ENCODE measurements at regions not wholly inside any gene's neighbourhood (a gene's known extent, or its start where the extent isn't known, plus 50 kb on each side); places are given as distances from the start of the nearest gene placed in this dataset.

GRCh38 chr15:77852241-77853007 lies 219.7 kb upstream of the LINGO1 start:
- H3K4me3 ChIP-seq (ENCODE audit: low read length) = no peak overlapping the region
- no peaks in the 10 kb centered on the region; the same call in 1 of the 2 replicates for H3K9me3 ChIP-seq (ENCODE audit: insufficient read depth, low read depth, low read length)
- no peak overlapping the region for H3K9ac ChIP-seq (ENCODE audit: low read depth, low read length)
- H3K27ac ChIP-seq (ENCODE audit: low read depth, low read length) = no peak overlapping the region
- WGBS = 90% methylated on average over 23 of the region's 23 CpGs
- no peaks in the 10 kb centered on the region for H3K4me1 ChIP-seq (ENCODE audit: insufficient read depth, low read length)
- H3K27me3 ChIP-seq (ENCODE audit: insufficient read depth, low read length) = no peaks in the 10 kb centered on the region
- no peaks in the 10 kb centered on the region for H3K36me3 ChIP-seq (ENCODE audit: insufficient read depth, low read length)

DNA sequence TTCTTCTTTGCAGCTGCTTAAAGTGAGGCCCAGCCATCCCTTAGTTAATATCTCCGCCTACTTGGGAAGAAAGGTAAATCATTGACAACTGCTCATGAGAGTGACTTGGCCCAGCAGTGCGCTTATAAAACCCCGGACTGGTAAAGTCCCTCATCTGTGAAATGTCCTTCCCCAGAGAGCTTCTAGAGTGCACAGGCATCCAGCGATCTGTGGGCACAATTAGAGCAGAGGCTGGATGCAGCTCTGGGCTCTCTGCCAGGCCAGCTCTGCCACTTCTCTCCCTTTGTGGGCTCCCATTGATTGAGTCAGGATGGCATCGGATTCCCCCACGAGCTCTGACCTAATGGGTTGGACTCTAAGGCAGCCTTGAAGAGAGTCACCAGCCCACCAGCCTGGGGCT lies 219.0 kb upstream of the LINGO1 start:
- no peak overlapping the region for H3K4me3 ChIP-seq (ENCODE audit: low read length)
- no peaks in the 10 kb centered on the region for H3K36me3 ChIP-seq (ENCODE audit: insufficient read depth, low read length)
- H3K27ac ChIP-seq (ENCODE audit: low read depth, low read length) = no peak overlapping the region
- no peaks in the 10 kb centered on the region; the same call in 1 of the 2 replicates for H3K9me3 ChIP-seq (ENCODE audit: insufficient read depth, low read depth, low read length)
- 89% methylated on average over 6 of the region's 6 CpGs for WGBS
- H3K9ac ChIP-seq (ENCODE audit: low read depth, low read length) = no peak overlapping the region
- H3K4me1 ChIP-seq (ENCODE audit: insufficient read depth, low read length) = no peaks in the 10 kb centered on the region
- no peaks in the 10 kb centered on the region for H3K27me3 ChIP-seq (ENCODE audit: insufficient read depth, low read length)

DNA sequence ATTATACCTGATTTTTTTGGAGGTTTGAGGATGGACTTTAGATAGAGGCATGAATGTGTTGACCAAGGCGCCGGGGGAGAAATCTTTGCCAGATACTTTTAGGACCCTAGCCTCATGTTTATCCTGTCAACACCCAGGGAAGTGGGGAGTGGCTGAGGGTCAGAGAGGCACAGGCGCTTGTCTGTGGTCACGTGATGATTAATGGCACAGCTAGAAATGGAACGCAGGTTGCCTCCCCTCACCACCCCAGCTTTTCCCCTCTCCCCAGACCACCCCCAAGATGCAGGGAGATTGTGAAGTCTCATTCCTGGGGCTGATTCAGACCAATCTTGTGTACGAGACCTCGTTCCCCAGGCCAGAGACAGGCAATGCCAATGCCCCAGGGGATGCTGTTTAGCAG lies 218.4 kb upstream of the LINGO1 start:
- peaks cover 2% of the 10 kb centered on the region for H3K9me3 ChIP-seq (ENCODE audit: insufficient read depth, low read depth, low read length)
- H3K27me3 ChIP-seq (ENCODE audit: insufficient read depth, low read length) = no peaks in the 10 kb centered on the region
- H3K4me1 ChIP-seq (ENCODE audit: insufficient read depth, low read length) = no peaks in the 10 kb centered on the region
- H3K27ac ChIP-seq (ENCODE audit: low read depth, low read length) = no peak overlapping the region
- no peak overlapping the region for H3K4me3 ChIP-seq (ENCODE audit: low read length)
- H3K36me3 ChIP-seq (ENCODE audit: insufficient read depth, low read length) = no peaks in the 10 kb centered on the region
- H3K9ac ChIP-seq (ENCODE audit: low read depth, low read length) = no peak overlapping the region
- WGBS = 94% methylated on average over 7 of the region's 7 CpGs

DNA sequence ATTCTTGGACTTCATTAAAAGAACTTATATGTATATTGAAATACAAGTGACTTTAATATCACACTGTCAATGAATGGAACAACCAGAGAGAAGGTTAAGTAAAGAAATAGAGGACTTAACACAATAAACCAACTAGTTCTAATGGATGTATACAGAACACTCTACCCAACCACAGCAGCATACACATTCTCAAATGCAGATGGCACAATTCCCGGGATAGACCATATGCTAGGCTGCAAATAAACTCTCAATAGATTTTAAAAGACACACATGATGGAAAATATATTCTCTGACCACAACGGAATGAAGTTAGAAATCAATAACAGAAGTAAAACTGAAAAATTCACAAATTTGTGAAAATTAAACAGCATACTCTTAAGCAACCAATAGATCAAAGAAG lies 214.3 kb upstream of the LINGO1 start:
- Histone ChIP-seq H3K4me1 (ENCODE audit: insufficient read depth, low read length) (no peaks in the 10 kb centered on the region), H3K27ac (ENCODE audit: low read depth, low read length) (no peak overlapping the region), H3K4me3 (ENCODE audit: low read length) (no peak overlapping the region), H3K9me3 (ENCODE audit: insufficient read depth, low read depth, low read length) (peaks cover 17% of the 10 kb centered on the region), H3K9ac (ENCODE audit: low read depth, low read length) (no peak overlapping the region), H3K27me3 (ENCODE audit: insufficient read depth, low read length) (no peaks in the 10 kb centered on the region), H3K36me3 (ENCODE audit: insufficient read depth, low read length) (no peaks in the 10 kb centered on the region)
- WGBS = 100% methylated on average over 2 of the region's 2 CpGs

GRCh38 chr15:77846360-77846759 lies 213.6 kb upstream of the LINGO1 start:
- WGBS = 64% methylated on average over 2 of the region's 2 CpGs
- Histone ChIP-seq H3K27me3 (ENCODE audit: insufficient read depth, low read length) (no peaks in the 10 kb centered on the region), H3K36me3 (ENCODE audit: insufficient read depth, low read length) (no peaks in the 10 kb centered on the region), H3K9ac (ENCODE audit: low read depth, low read length) (no peak overlapping the region), H3K9me3 (ENCODE audit: insufficient read depth, low read depth, low read length) (peaks cover 17% of the 10 kb centered on the region), H3K4me3 (ENCODE audit: low read length) (no peak overlapping the region), H3K4me1 (ENCODE audit: insufficient read depth, low read length) (no peaks in the 10 kb centered on the region), H3K27ac (ENCODE audit: low read depth, low read length) (no peak overlapping the region)

GRCh38 chr15:77844798-77845446 lies 212.2 kb upstream of the LINGO1 start:
- Histone ChIP-seq H3K9ac (ENCODE audit: low read depth, low read length) (no peak overlapping the region), H3K4me3 (ENCODE audit: low read length) (no peak overlapping the region), H3K9me3 (ENCODE audit: insufficient read depth, low read depth, low read length) (peaks cover 17% of the 10 kb centered on the region; the same call in 1 of the 2 replicates), H3K27ac (ENCODE audit: low read depth, low read length) (no peak overlapping the region), H3K36me3 (ENCODE audit: insufficient read depth, low read length) (no peaks in the 10 kb centered on the region), H3K4me1 (ENCODE audit: insufficient read depth, low read length) (peaks cover 12% of the 10 kb centered on the region), H3K27me3 (ENCODE audit: insufficient read depth, low read length) (no peaks in the 10 kb centered on the region)
- WGBS = 90% methylated on average over 3 of the region's 3 CpGs

- Histone ChIP-seq H3K27me3 (ENCODE audit: insufficient read depth, low read length) (no peaks in the 10 kb centered on the region), H3K4me1 (ENCODE audit: insufficient read depth, low read length) (peaks cover 12% of the 10 kb centered on the region), H3K9ac (ENCODE audit: low read depth, low read length) (no peak overlapping the region), H3K9me3 (ENCODE audit: insufficient read depth, low read depth, low read length) (peaks cover 17% of the 10 kb centered on the region; the same call in 1 of the 2 replicates), H3K4me3 (ENCODE audit: low read length) (no peak overlapping the region), H3K27ac (ENCODE audit: low read depth, low read length) (no peak overlapping the region), H3K36me3 (ENCODE audit: insufficient read depth, low read length) (no peaks in the 10 kb centered on the region)
- WGBS = 85% methylated on average over 5 of the region's 5 CpGs
Observed at GRCh38 chr15:77843546-77843945, 210.8 kb upstream of the LINGO1 start.

GRCh38 chr15:77840991-77841775 lies 208.5 kb upstream of the LINGO1 start:
- H3K27me3 ChIP-seq (ENCODE audit: insufficient read depth, low read length) = no peaks in the 10 kb centered on the region
- H3K9ac ChIP-seq (ENCODE audit: low read depth, low read length) = no peak overlapping the region
- H3K36me3 ChIP-seq (ENCODE audit: insufficient read depth, low read length) = no peaks in the 10 kb centered on the region
- WGBS = 60% methylated on average over 11 of the region's 11 CpGs
- no peak overlapping the region for H3K4me3 ChIP-seq (ENCODE audit: low read length)
- peaks cover 16% of the 10 kb centered on the region; the same call in 1 of the 2 replicates for H3K9me3 ChIP-seq (ENCODE audit: insufficient read depth, low read depth, low read length)
- no peak overlapping the region for H3K27ac ChIP-seq (ENCODE audit: low read depth, low read length)
- peaks cover 12% of the 10 kb centered on the region for H3K4me1 ChIP-seq (ENCODE audit: insufficient read depth, low read length)

DNA sequence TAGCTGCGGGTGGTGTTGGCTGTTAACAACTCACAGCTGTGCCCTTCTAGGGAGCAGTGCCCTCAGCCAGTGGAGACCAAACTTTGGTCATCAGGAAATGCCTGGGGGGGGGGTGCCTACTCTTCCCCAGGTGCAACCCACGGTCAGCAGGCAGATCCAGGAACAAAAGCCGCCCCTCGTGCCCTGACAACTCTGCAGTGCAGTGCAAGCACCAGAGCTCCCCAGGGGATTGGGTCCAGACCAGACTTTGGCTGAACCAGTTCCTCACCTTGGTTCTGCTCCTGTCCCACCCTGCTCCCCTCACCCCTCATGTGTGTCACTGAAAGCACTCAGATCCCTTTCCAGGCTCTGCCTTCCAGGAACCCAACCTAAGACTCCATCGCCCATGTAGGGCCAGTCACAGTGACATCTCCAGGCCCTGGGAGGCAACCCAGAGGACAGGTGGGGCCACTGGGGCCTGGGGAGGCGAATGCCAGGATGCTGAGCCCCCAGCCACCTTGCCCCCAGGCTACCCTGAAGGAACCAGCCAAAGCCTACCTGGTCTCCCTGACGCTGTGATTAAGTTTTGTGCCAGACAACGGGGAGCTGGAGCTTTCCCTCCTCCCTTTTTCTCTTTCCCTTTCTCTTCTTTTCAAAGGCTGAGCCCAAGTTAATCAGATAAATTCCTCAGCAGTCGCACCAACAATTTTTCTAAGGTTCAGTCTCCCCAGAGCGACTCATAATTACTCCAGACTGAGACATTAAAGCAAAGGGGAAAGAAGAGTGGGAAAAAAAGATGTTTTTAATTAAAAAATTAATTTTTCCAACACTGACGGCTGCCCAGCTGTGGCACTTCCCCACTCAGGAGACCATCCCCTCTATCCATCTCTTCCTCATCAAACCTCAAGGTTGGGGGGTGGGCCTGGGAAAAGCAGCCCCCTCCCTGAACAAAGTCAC lies 207.5 kb upstream of the LINGO1 start:
- H3K4me3 ChIP-seq (ENCODE audit: low read length) = no peak overlapping the region
- H3K9ac ChIP-seq (ENCODE audit: low read depth, low read length) = no peak overlapping the region
- peaks cover 12% of the 10 kb centered on the region for H3K4me1 ChIP-seq (ENCODE audit: insufficient read depth, low read length)
- WGBS = 80% methylated on average over 10 of the region's 11 CpGs
- no peak overlapping the region for H3K27ac ChIP-seq (ENCODE audit: low read depth, low read length)
- no peaks in the 10 kb centered on the region for H3K36me3 ChIP-seq (ENCODE audit: insufficient read depth, low read length)
- H3K9me3 ChIP-seq (ENCODE audit: insufficient read depth, low read depth, low read length) = peaks cover 7% of the 10 kb centered on the region; the same call in 1 of the 2 replicates
- no peaks in the 10 kb centered on the region for H3K27me3 ChIP-seq (ENCODE audit: insufficient read depth, low read length)

DNA sequence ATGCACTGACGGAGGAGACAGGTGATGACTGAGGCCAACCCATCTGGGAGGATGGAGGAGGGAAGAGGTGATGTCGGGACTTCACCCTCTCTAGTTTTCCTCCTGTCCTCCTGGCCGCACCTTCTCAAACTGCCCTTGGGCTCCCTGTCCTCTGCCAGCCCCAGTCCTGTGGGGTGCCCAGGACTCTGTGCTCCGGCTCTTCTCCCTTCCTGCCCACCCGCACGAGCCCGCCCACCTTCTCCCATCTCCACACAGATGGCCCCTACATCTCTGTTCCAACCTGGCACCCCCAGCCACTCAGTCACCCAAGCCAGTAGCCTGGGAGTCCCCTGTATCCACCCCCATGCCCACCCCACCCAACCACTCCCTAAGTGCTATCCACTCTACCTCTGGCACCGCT lies 206.7 kb upstream of the LINGO1 start:
- WGBS = 95% methylated on average over 7 of the region's 8 CpGs
- no peak overlapping the region for H3K9ac ChIP-seq (ENCODE audit: low read depth, low read length)

More for the DNA sequence above, 206.7 kb upstream of the LINGO1 start:
- no peak overlapping the region for H3K27ac ChIP-seq (ENCODE audit: low read depth, low read length)
- H3K4me1 ChIP-seq (ENCODE audit: insufficient read depth, low read length) = peaks cover 12% of the 10 kb centered on the region
- H3K9me3 ChIP-seq (ENCODE audit: insufficient read depth, low read depth, low read length) = peaks cover 2% of the 10 kb centered on the region; the same call in 1 of the 2 replicates
- no peaks in the 10 kb centered on the region for H3K36me3 ChIP-seq (ENCODE audit: insufficient read depth, low read length)
- no peak overlapping the region for H3K4me3 ChIP-seq (ENCODE audit: low read length)
- H3K27me3 ChIP-seq (ENCODE audit: insufficient read depth, low read length) = no peaks in the 10 kb centered on the region
